Endodermal cell (in vitro differentiated cells): ENCODE measurements at regions not wholly inside any gene's neighbourhood (a gene's known extent, or its start where the extent isn't known, plus 50 kb on each side); places are given as distances from the start of the nearest gene placed in this dataset.
A peak's percentile ranks its signal among the peaks of the same experiment; 100 is the strongest.

Experiments
- DNase-seq: peaks from one replicate; pipeline ENCODE4 v3.0.0-alpha.2; 2017
- H3K27ac ChIP-seq: 2 replicates; pipeline ENCODE4 v1.5.1; 2013; ENCODE audit warnings: mild to moderate bottlenecking, low read depth, low read length, moderate library complexity
- H3K27me3 ChIP-seq: 2 replicates; pipeline ENCODE4 v1.6.1; 2013; ENCODE audit warnings: mild to moderate bottlenecking, low read length, moderate library complexity; ENCODE audit not compliant: insufficient read depth, control insufficient read depth, poor library complexity, severe bottlenecking
- H3K36me3 ChIP-seq: 2 replicates; pipeline ENCODE4 v1.7.0; 2013; ENCODE audit warnings: mild to moderate bottlenecking, low read length, moderate library complexity; ENCODE audit not compliant: control insufficient read depth, insufficient read depth
- H3K4me1 ChIP-seq: one replicate; pipeline ENCODE4 v1.7.0; 2013; ENCODE audit warnings: low read length; ENCODE audit not compliant: control insufficient read depth, insufficient read depth
- H3K4me3 ChIP-seq: 2 replicates; pipeline ENCODE4 v1.5.1; 2013; ENCODE audit warnings: mild to moderate bottlenecking, low read length, moderate library complexity
- H3K9ac ChIP-seq: 2 replicates; pipeline ENCODE4 v1.6.1; 2013; ENCODE audit warnings: mild to moderate bottlenecking, low read length, moderate library complexity; ENCODE audit not compliant: poor library complexity, severe bottlenecking; ENCODE audit errors: extremely low read depth
- H3K9me3 ChIP-seq: 2 replicates; pipeline ENCODE4 v1.6.1; 2013; ENCODE audit warnings: mild to moderate bottlenecking, low read length, moderate library complexity; ENCODE audit not compliant: control insufficient read depth
- H3K27ac Mint-ChIP-seq: 2 replicates; pipeline ENCODE4 v1.8.0; 2020; ENCODE audit warnings: mixed read lengths
- H3K27me3 Mint-ChIP-seq: 2 replicates; pipeline ENCODE4 v1.8.0; 2021; ENCODE audit warnings: mild to moderate bottlenecking, mixed read lengths; ENCODE audit not compliant: insufficient read depth
- H3K36me3 Mint-ChIP-seq: 2 replicates; pipeline ENCODE4 v1.8.0; 2020; ENCODE audit warnings: low read depth, mixed read lengths
- H3K4me1 Mint-ChIP-seq: 2 replicates; pipeline ENCODE4 v1.8.0; 2020; ENCODE audit warnings: mixed read lengths
- H3K4me3 Mint-ChIP-seq: 2 replicates; pipeline ENCODE4 v1.8.0; 2020; ENCODE audit warnings: mild to moderate bottlenecking, moderate library complexity, mixed read lengths
- H3K9me3 Mint-ChIP-seq: 2 replicates; pipeline ENCODE4 v1.8.0; 2020; ENCODE audit warnings: mild to moderate bottlenecking, mixed read lengths
- CTCF ChIP-seq: fragments of 200-600 bp; sonication (generic); conservative IDR thresholded peaks from 2 replicates; pipeline ENCODE4 v1.5.0; 2021; ENCODE audit warnings: antibody characterized with exemption, mild to moderate bottlenecking
- WGBS, 2 experiments: methylation state at CpG; one replicate each; pipeline versions ENCODE4 v1.1.5 to v1.1.7; 2013; ENCODE audit warnings: missing lambda C conversion rate in 2 of 2, mixed read lengths in 1 of 2; ENCODE audit not compliant: insufficient coverage in 1 of 2, insufficient read length in 1 of 2; 5-methylcytosine and 5-hydroxymethylcytosine counted together

GRCh38 chr14:62168564-62169155 lies 406.4 kb downstream of the SNAPC1 start:
- no peaks in the 10 kb centered on the region for H3K36me3 Mint-ChIP-seq
- H3K9me3 ChIP-seq = no peaks in the 10 kb centered on the region
- H3K4me1 ChIP-seq = peaks cover 3% of the 10 kb centered on the region
- TF ChIP-seq CTCF = peak; percentile 72
- H3K27me3 Mint-ChIP-seq = peaks cover 9% of the 10 kb centered on the region
- no peaks in the 10 kb centered on the region for H3K36me3 ChIP-seq
- H3K4me3 Mint-ChIP-seq = no peak overlapping the region
- H3K4me3 ChIP-seq = no peak overlapping the region
- no peak overlapping the region for H3K27ac ChIP-seq
- H3K9ac ChIP-seq = no peak overlapping the region
- H3K27ac Mint-ChIP-seq = peak overlapping the region; percentile 7
- H3K4me1 Mint-ChIP-seq = peaks cover 22% of the 10 kb centered on the region
- DNase-seq = peak; percentile 82
- WGBS, 2 experiments = 30 to 48% methylated on average over 3 of the region's 3 CpGs
- H3K27me3 ChIP-seq = no peaks in the 10 kb centered on the region
- H3K9me3 Mint-ChIP-seq = peaks cover 1% of the 10 kb centered on the region

- no peak overlapping the region for H3K9ac ChIP-seq
- Mint-ChIP-seq H3K27me3 (no peaks in the 10 kb centered on the region), H3K27ac (no peak overlapping the region), H3K36me3 (peaks cover 2% of the 10 kb centered on the region), H3K9me3 (peaks cover 3% of the 10 kb centered on the region), H3K4me1 (peaks cover 3% of the 10 kb centered on the region), H3K4me3 (no peak overlapping the region)
- no peaks in the 10 kb centered on the region for H3K27me3 ChIP-seq
- peak; percentile 89 for TF ChIP-seq CTCF
- H3K4me1 ChIP-seq = no peaks in the 10 kb centered on the region
- 50 to 74% methylated on average over 1 to 5 of the region's 5 CpGs for WGBS, 2 experiments
- H3K36me3 ChIP-seq = no peaks in the 10 kb centered on the region
- peaks cover 14% of the 10 kb centered on the region for H3K9me3 ChIP-seq
- H3K4me3 ChIP-seq = no peak overlapping the region
- H3K27ac ChIP-seq = no peak overlapping the region
- DNase-seq = peak; percentile 87
Measured at GRCh38 chr14:62179367-62180018, 417.3 kb downstream of the SNAPC1 start.

GRCh38 chr14:62181591-62181990 lies 419.4 kb downstream of the SNAPC1 start:
- Mint-ChIP-seq H3K27ac (no peak overlapping the region), H3K4me3 (no peak overlapping the region), H3K36me3 (peaks cover 2% of the 10 kb centered on the region), H3K9me3 (no peaks in the 10 kb centered on the region), H3K27me3 (no peaks in the 10 kb centered on the region), H3K4me1 (peaks cover 3% of the 10 kb centered on the region)
- no peak for DNase-seq
- Histone ChIP-seq H3K27ac (no peak overlapping the region), H3K36me3 (no peaks in the 10 kb centered on the region), H3K27me3 (no peaks in the 10 kb centered on the region), H3K9ac (no peak overlapping the region), H3K4me3 (no peak overlapping the region), H3K9me3 (peaks cover 8% of the 10 kb centered on the region), H3K4me1 (no peaks in the 10 kb centered on the region)
- TF ChIP-seq CTCF = no peak
- 80 to 100% methylated on average over 1 to 3 of the region's 3 CpGs for WGBS, 2 experiments
